ENCODE measurements at regions not wholly inside any gene's neighbourhood (a gene's known extent, or its start where the extent isn't known, plus 50 kb on each side); places are given as distances from the start of the nearest gene placed in this dataset.

GRCh38 chr9:108530141-108530540, 325.6 kb downstream of the ACTL7B start:
- DNase-seq (no peak), ATAC-seq (no peak)
- no peaks in the 10 kb centered on the region for H3K9me2 ChIP-seq (replicated peaks; ENCODE audit: low read length)
- peaks cover 4% of the 10 kb centered on the region for H3K4me1 ChIP-seq (ENCODE audit: insufficient read depth, low read length)
- POLR2A ChIA-PET (ENCODE audit: unreplicated experiment): no interaction called here
- no TSS peak for BruUV-seq (replicated peaks)
- TF ChIP-seq EZH2 (IDR thresholded peaks at IDR 0.05; ENCODE audit: low read length, unreplicated experiment): no peak
- no peaks in the 10 kb centered on the region for H3K79me2 ChIP-seq (ENCODE audit: low read length)
- no peak overlapping the region for H2AFZ ChIP-seq (ENCODE audit: low read length)
- 0 out of 2 replicates have a peak, but pooled peaks cover 7% of the 10 kb centered on the region for H3K9me3 ChIP-seq (ENCODE audit: low read length)
- H3F3A ChIP-seq (ENCODE audit: low read length, unreplicated experiment): peaks cover 3% of the 10 kb centered on the region
- no peak overlapping the region for H3K4me2 ChIP-seq (ENCODE audit: low read length)
- H4K20me1 ChIP-seq (ENCODE audit: low read length): no peaks in the 10 kb centered on the region
- CTCF ChIA-PET: no interaction called here
- H3K9ac ChIP-seq (ENCODE audit: low read length): no peak overlapping the region
- intact Hi-C loops (cut with micrococcal nuclease): no loop called here
- H3K27ac ChIP-seq (ENCODE audit: low read length): no peak overlapping the region
- no peak overlapping the region for H3K4me3 ChIP-seq (ENCODE audit: low read length)
- H3K27me3 ChIP-seq (ENCODE audit: low read length): no peaks in the 10 kb centered on the region
- H3K36me3 ChIP-seq (ENCODE audit: low read depth, low read length): peaks cover 6% of the 10 kb centered on the region; the same call in 1 of the 2 replicates

- Histone ChIP-seq H3F3A (ENCODE audit: low read length, unreplicated experiment) (no peaks in the 10 kb centered on the region), H3K9ac (ENCODE audit: low read length) (no peak overlapping the region), H3K27me3 (ENCODE audit: low read length) (no peaks in the 10 kb centered on the region), H3K9me2 (replicated peaks; ENCODE audit: low read length) (no peaks in the 10 kb centered on the region), H3K4me1 (ENCODE audit: insufficient read depth, low read length) (no peaks in the 10 kb centered on the region), H2AFZ (ENCODE audit: low read length) (no peak overlapping the region), H4K20me1 (ENCODE audit: low read length) (no peaks in the 10 kb centered on the region), H3K36me3 (ENCODE audit: low read depth, low read length) (no peaks in the 10 kb centered on the region), H3K79me2 (ENCODE audit: low read length) (no peaks in the 10 kb centered on the region), H3K4me2 (ENCODE audit: low read length) (no peak overlapping the region), H3K9me3 (ENCODE audit: low read length) (0 out of 2 replicates have a peak, but pooled peaks cover 1% of the 10 kb centered on the region), H3K27ac (ENCODE audit: low read length) (no peak overlapping the region), H3K4me3 (ENCODE audit: low read length) (no peak overlapping the region)
- POLR2A ChIA-PET (ENCODE audit: unreplicated experiment): no interaction called here
- TF ChIP-seq CTCF (conservative IDR thresholded peaks at IDR 0.05; ENCODE audit: low read depth, low read length) (no peak), EZH2 (IDR thresholded peaks at IDR 0.05; ENCODE audit: low read length, unreplicated experiment) (no peak), EZH2phosphoT487 (IDR thresholded peaks at IDR 0.05; ENCODE audit: borderline replicate concordance, low read length) (no peak)
- CTCF ChIA-PET: no interaction called here
- no peak for ATAC-seq
- BruUV-seq (replicated peaks): no TSS peak
- intact Hi-C loops (cut with micrococcal nuclease): no loop called here
- DNase-seq: no peak
Measured at GRCh38 chr9:108528231-108528630, 327.6 kb downstream of the ACTL7B start.

- ChIA-PET POLR2A (ENCODE audit: unreplicated experiment) (no interaction called here), CTCF (no interaction called here)
- H3K9me2 ChIP-seq (replicated peaks; ENCODE audit: low read length): no peaks in the 10 kb centered on the region
- no peak for TF ChIP-seq EZH2 (IDR thresholded peaks at IDR 0.05; ENCODE audit: low read length, unreplicated experiment)
- TF ChIP-seq EZH2phosphoT487 (IDR thresholded peaks at IDR 0.05; ENCODE audit: borderline replicate concordance, low read length): no peak
- TF ChIP-seq CTCF (conservative IDR thresholded peaks at IDR 0.05; ENCODE audit: low read depth, low read length): no peak
- no peaks in the 10 kb centered on the region for H3K79me2 ChIP-seq (ENCODE audit: low read length)
- BruUV-seq (replicated peaks): no TSS peak
- H3K27me3 ChIP-seq (ENCODE audit: low read length): no peaks in the 10 kb centered on the region
- H3K9me3 ChIP-seq (ENCODE audit: low read length): no peaks in the 10 kb centered on the region
- no peak overlapping the region for H3K9ac ChIP-seq (ENCODE audit: low read length)
- no peak overlapping the region for H2AFZ ChIP-seq (ENCODE audit: low read length)
- no peaks in the 10 kb centered on the region for H3K36me3 ChIP-seq (ENCODE audit: low read depth, low read length)
- H3K27ac ChIP-seq (ENCODE audit: low read length): no peak overlapping the region
- no peaks in the 10 kb centered on the region for H3K4me1 ChIP-seq (ENCODE audit: insufficient read depth, low read length)
- H4K20me1 ChIP-seq (ENCODE audit: low read length): no peaks in the 10 kb centered on the region
- DNase-seq (no peak), ATAC-seq (no peak)
- H3F3A ChIP-seq (ENCODE audit: low read length, unreplicated experiment): no peaks in the 10 kb centered on the region
- no peak overlapping the region for H3K4me3 ChIP-seq (ENCODE audit: low read length)
- intact Hi-C loops (cut with micrococcal nuclease): no loop called here
- H3K4me2 ChIP-seq (ENCODE audit: low read length): no peak overlapping the region
Measured at GRCh38 chr9:108526518-108526917, 329.3 kb downstream of the ACTL7B start.
